ENCODE measurements at regions not wholly inside any gene's neighbourhood (a gene's known extent, or its start where the extent isn't known, plus 50 kb on each side); places are given as distances from the start of the nearest gene placed in this dataset.

DNA sequence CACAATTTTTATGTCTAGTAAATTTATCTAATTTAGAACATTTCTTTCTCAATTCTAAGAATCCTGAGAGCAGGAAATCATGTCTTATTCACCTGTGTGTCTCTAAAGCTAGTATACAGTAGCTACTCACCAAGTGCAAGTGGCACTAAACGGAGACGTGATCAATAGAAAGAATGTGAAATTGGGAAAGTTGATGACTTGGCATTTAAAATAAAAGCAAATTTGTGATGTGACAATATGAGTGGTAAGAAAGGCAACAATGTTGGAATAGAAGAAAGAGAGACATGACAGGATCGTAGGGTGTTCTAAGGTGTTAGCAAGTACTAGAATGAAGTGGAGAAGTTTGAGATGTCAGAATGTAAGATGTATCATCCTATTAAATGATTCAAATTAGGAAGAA, 725.9 kb downstream of the BCKDHB start:
- Histone ChIP-seq H3K4me1 (ENCODE audit: control insufficient read depth, insufficient read depth, low read length) (no peaks in the 10 kb centered on the region), H3K4me3 (ENCODE audit: low read depth in 2 of 2, low read length in 2 of 2) (no peak overlapping the region), H3K9me3 (ENCODE audit: control insufficient read depth, insufficient read depth, low read depth, low read length) (no peaks in the 10 kb centered on the region), H3K36me3 (ENCODE audit: control insufficient read depth, insufficient read depth, low read length) (no peaks in the 10 kb centered on the region), H3K27me3 (ENCODE audit: control insufficient read depth, insufficient read depth, low read length) (no peaks in the 10 kb centered on the region), H3K27ac (ENCODE audit: low read length) (no peak overlapping the region)
- BruUV-seq (replicated peaks) = no TSS peak
- intact Hi-C loops (cut with micrococcal nuclease; ENCODE audit: unreplicated experiment) = no loop called here
- in situ Hi-C loops (cut with HindIII; ENCODE audit: low pct_unique_long_range_greater_than_20kb, low sequenced_read_pairs) = no loop called here
- ChIA-PET POLR2A (no interaction called here), CTCF (no interaction called here)
- ATAC-seq (no peak), DNase-seq (ENCODE audit: low read depth, low spot score) (no peak)
- no peak for TF ChIP-seq TCF7L2 (IDR thresholded peaks at IDR 0.05; ENCODE audit: low read depth, low read length)
- no peak for TF ChIP-seq SIN3A (IDR thresholded peaks at IDR 0.05; ENCODE audit: borderline replicate concordance, insufficient read depth, low read depth, low read length)

DNA sequence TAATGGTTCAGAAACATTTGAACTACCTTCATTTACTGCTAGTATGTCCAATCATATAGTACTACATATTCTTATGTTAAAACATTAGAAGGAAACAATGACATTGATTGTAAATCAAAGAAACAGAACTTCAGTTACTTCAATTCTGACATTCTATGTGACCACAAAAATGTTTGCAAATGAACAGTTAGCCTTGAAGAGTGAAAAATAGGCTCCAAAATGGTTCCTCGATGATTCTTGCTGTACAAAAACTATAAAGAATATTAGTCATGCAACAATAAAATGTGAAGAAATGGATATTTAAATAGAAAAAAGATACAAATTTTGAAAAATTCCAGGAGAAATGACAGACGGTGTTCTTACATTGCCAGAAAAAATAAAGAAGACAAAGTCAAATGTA, 686.9 kb downstream of the BCKDHB start:
- ChIA-PET POLR2A (no interaction called here), CTCF (no interaction called here)
- in situ Hi-C loops (cut with HindIII; ENCODE audit: low pct_unique_long_range_greater_than_20kb, low sequenced_read_pairs) = no loop called here
- H3K27me3 ChIP-seq (ENCODE audit: control insufficient read depth, insufficient read depth, low read length) = no peaks in the 10 kb centered on the region
- TF ChIP-seq POLR2AphosphoS5 (IDR thresholded peaks at IDR 0.05; ENCODE audit: low read depth, low read length) (no peak), TCF7L2 (IDR thresholded peaks at IDR 0.05; ENCODE audit: low read depth, low read length) (no peak), SIN3A (IDR thresholded peaks at IDR 0.05; ENCODE audit: borderline replicate concordance, insufficient read depth, low read depth, low read length) (no peak)
- TF ChIP-seq, protein P1, sequence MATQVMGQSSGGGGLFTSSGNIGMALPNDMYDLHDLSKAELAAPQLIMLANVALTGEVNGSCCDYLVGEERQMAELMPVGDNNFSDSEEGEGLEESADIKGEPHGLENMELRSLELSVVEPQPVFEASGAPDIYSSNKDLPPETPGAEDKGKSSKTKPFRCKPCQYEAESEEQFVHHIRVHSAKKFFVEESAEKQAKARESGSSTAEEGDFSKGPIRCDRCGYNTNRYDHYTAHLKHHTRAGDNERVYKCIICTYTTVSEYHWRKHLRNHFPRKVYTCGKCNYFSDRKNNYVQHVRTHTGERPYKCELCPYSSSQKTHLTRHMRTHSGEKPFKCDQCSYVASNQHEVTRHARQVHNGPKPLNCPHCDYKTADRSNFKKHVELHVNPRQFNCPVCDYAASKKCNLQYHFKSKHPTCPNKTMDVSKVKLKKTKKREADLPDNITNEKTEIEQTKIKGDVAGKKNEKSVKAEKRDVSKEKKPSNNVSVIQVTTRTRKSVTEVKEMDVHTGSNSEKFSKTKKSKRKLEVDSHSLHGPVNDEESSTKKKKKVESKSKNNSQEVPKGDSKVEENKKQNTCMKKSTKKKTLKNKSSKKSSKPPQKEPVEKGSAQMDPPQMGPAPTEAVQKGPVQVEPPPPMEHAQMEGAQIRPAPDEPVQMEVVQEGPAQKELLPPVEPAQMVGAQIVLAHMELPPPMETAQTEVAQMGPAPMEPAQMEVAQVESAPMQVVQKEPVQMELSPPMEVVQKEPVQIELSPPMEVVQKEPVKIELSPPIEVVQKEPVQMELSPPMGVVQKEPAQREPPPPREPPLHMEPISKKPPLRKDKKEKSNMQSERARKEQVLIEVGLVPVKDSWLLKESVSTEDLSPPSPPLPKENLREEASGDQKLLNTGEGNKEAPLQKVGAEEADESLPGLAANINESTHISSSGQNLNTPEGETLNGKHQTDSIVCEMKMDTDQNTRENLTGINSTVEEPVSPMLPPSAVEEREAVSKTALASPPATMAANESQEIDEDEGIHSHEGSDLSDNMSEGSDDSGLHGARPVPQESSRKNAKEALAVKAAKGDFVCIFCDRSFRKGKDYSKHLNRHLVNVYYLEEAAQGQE (IDR thresholded peaks at IDR 0.05; ENCODE audit: insufficient read depth in 1 of 2, low read depth in 2 of 2, low read length in 1 of 2) = no peak
- TF ChIP-seq, protein P2, sequence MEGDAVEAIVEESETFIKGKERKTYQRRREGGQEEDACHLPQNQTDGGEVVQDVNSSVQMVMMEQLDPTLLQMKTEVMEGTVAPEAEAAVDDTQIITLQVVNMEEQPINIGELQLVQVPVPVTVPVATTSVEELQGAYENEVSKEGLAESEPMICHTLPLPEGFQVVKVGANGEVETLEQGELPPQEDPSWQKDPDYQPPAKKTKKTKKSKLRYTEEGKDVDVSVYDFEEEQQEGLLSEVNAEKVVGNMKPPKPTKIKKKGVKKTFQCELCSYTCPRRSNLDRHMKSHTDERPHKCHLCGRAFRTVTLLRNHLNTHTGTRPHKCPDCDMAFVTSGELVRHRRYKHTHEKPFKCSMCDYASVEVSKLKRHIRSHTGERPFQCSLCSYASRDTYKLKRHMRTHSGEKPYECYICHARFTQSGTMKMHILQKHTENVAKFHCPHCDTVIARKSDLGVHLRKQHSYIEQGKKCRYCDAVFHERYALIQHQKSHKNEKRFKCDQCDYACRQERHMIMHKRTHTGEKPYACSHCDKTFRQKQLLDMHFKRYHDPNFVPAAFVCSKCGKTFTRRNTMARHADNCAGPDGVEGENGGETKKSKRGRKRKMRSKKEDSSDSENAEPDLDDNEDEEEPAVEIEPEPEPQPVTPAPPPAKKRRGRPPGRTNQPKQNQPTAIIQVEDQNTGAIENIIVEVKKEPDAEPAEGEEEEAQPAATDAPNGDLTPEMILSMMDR (IDR thresholded peaks at IDR 0.05) = no peak
- BruUV-seq (replicated peaks) = no TSS peak
- H3K36me3 ChIP-seq (ENCODE audit: control insufficient read depth, insufficient read depth, low read length) = no peaks in the 10 kb centered on the region
- H3K27ac ChIP-seq (ENCODE audit: low read length) = no peak overlapping the region
- DNase-seq (ENCODE audit: low read depth, low spot score) (no peak), ATAC-seq (no peak)
- intact Hi-C loops (cut with micrococcal nuclease; ENCODE audit: unreplicated experiment) = no loop called here
- H3K4me3 ChIP-seq (ENCODE audit: low read depth in 2 of 2, low read length in 2 of 2) = no peak overlapping the region
- H3K9me3 ChIP-seq (ENCODE audit: control insufficient read depth, insufficient read depth, low read depth, low read length) = no peaks in the 10 kb centered on the region
- no peaks in the 10 kb centered on the region for H3K4me1 ChIP-seq (ENCODE audit: control insufficient read depth, insufficient read depth, low read length)

DNA sequence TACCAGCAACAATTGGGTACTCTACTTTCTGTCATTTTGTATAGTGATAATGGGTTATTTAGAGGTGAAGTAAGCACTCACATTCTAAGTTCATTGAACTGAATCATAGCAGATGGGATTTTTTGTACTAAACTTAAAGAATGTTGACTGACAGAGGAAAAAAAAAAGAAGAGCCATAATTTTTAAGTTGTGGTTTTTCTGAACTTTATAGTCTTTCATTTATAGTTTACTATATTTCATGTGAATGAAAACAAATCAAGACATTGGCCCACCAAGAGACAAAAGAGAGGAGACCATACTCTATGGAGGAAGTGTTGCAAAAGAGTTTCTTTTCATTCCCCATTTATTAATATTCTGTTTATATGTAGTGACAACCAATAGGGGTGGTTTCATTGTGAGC, 685.7 kb downstream of the BCKDHB start:
- intact Hi-C loops (cut with micrococcal nuclease; ENCODE audit: unreplicated experiment) = no loop called here
- in situ Hi-C loops (cut with HindIII; ENCODE audit: low pct_unique_long_range_greater_than_20kb, low sequenced_read_pairs) = no loop called here

More for the DNA sequence above, 685.7 kb downstream of the BCKDHB start:
- BruUV-seq (replicated peaks) = no TSS peak
- no peak for DNase-seq (ENCODE audit: low read depth, low spot score)
- ChIA-PET POLR2A (no interaction called here), CTCF (no interaction called here)
- no peak for ATAC-seq
- Histone ChIP-seq H3K9me3 (ENCODE audit: control insufficient read depth, insufficient read depth, low read depth, low read length) (no peaks in the 10 kb centered on the region), H3K27me3 (ENCODE audit: control insufficient read depth, insufficient read depth, low read length) (no peaks in the 10 kb centered on the region), H3K27ac (ENCODE audit: low read length) (no peak overlapping the region), H3K4me1 (ENCODE audit: control insufficient read depth, insufficient read depth, low read length) (no peaks in the 10 kb centered on the region), H3K4me3 (ENCODE audit: low read depth in 2 of 2, low read length in 2 of 2) (no peak overlapping the region), H3K36me3 (ENCODE audit: control insufficient read depth, insufficient read depth, low read length) (no peaks in the 10 kb centered on the region)
- TF ChIP-seq TCF7L2 (IDR thresholded peaks at IDR 0.05; ENCODE audit: low read depth, low read length) = no peak
- TF ChIP-seq, protein P1 (IDR thresholded peaks at IDR 0.05; ENCODE audit: insufficient read depth in 1 of 2, low read depth in 2 of 2, low read length in 1 of 2) = no peak
- no peak for TF ChIP-seq SIN3A (IDR thresholded peaks at IDR 0.05; ENCODE audit: borderline replicate concordance, insufficient read depth, low read depth, low read length)
- TF ChIP-seq POLR2AphosphoS5 (IDR thresholded peaks at IDR 0.05; ENCODE audit: low read depth, low read length) = no peak
- TF ChIP-seq, protein P2 (IDR thresholded peaks at IDR 0.05) = no peak
